ENCODE measurements at regions not wholly inside any gene's neighbourhood (a gene's known extent, or its start where the extent isn't known, plus 50 kb on each side); places are given as distances from the start of the nearest gene placed in this dataset.

GRCh38 chr6:113777601-113778000, 79.5 kb upstream of the MARCKS start:
- no peaks in the 10 kb centered on the region for H3K27me3 ChIP-seq (ENCODE audit: insufficient read depth, low read length)
- H2AFZ ChIP-seq (ENCODE audit: low read depth, low read length, poor library complexity, severe bottlenecking), result no peak overlapping the region
- TF ChIP-seq POLR2A (IDR thresholded peaks at IDR 0.05; ENCODE audit: borderline replicate concordance, extremely low read depth, insufficient read depth, insufficient read length) (no peak), CEBPB (IDR thresholded peaks at IDR 0.05; ENCODE audit: low read depth) (no peak), FOSL1 (IDR thresholded peaks at IDR 0.05; ENCODE audit: low read depth) (no peak), RAD21 (IDR thresholded peaks at IDR 0.05; ENCODE audit: low read depth) (no peak), CBX3 (IDR thresholded peaks at IDR 0.05; ENCODE audit: low read depth) (no peak), TCF7L2 (IDR thresholded peaks at IDR 0.05; ENCODE audit: borderline replicate concordance, extremely low read depth, insufficient read depth, insufficient read length) (no peak), SP1 (IDR thresholded peaks at IDR 0.05; ENCODE audit: low read depth) (no peak)
- no peak overlapping the region for H3K4me2 ChIP-seq (ENCODE audit: low read length)
- H3K27ac ChIP-seq (ENCODE audit: low read depth, low read length), result no peak overlapping the region
- no peak overlapping the region for H3K4me3 ChIP-seq (replicated peaks in 1 of 2; ENCODE audit: low read depth in 1 of 2, low read length in 2 of 2)
- H3K79me2 ChIP-seq (ENCODE audit: insufficient read depth, low read length), result no peaks in the 10 kb centered on the region
- H3K9me3 ChIP-seq (ENCODE audit: control insufficient read depth in 1 of 2, insufficient read depth in 1 of 2, low read depth in 1 of 2, low read length in 2 of 2), result no peaks in the 10 kb centered on the region
- no peaks in the 10 kb centered on the region for H3K9me2 ChIP-seq (ENCODE audit: insufficient read depth)
- ChIA-PET POLR2A (no interaction called here), CTCF (no interaction called here), RAD21 (ENCODE audit: low non-redundant PET in 1 of 2, low total read pairs in 2 of 2, uncharacterized antibody in 2 of 2, unreplicated experiment in 2 of 2) (no interaction called here)
- no peak overlapping the region for H3K9ac ChIP-seq (ENCODE audit: low read length)
- ATAC-seq (no peak), DNase-seq (ENCODE audit: low read depth, low spot score) (no peak)
- no peaks in the 10 kb centered on the region for H4K20me1 ChIP-seq (ENCODE audit: insufficient read depth)
- H3K4me1 ChIP-seq (ENCODE audit: control insufficient read depth in 1 of 2, insufficient read depth in 2 of 2, low read length in 2 of 2), result peaks cover 0 to 3% of the 10 kb centered on the region in 2 experiments; a peak in 1 of 4 replicates
- intact Hi-C loops (cut with micrococcal nuclease), result no loop called here
- BruUV-seq (replicated peaks), result no TSS peak
- H3K36me3 ChIP-seq (ENCODE audit: control insufficient read depth in 1 of 2, insufficient read depth in 2 of 2, low read length in 2 of 2), result no peaks in the 10 kb centered on the region

DNA sequence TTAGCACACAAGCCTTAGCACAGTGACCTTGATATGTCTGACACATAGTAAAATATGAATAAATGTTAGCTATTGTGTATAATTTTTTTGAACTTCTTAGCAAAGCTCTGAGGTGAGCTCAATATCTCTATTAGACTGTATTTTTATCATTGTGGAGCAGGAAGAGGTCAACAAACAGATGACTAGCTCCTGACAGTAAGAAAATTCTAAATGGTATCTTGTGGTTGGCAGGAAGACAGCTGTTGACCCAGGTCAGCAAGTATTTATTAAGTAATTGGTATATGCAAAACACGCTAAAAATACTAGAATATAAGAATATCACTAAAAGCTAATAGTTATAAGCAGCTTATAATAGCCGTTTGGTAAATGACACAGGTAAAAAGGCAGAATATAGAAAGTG, 77.5 kb upstream of the MARCKS start:
- Histone ChIP-seq H3K9me2 (ENCODE audit: insufficient read depth) (no peaks in the 10 kb centered on the region), H3K4me3 (replicated peaks in 1 of 2; ENCODE audit: low read depth in 1 of 2, low read length in 2 of 2) (no peak overlapping the region), H3K27ac (ENCODE audit: low read depth, low read length) (no peak overlapping the region), H3K9ac (ENCODE audit: low read length) (no peak overlapping the region), H2AFZ (ENCODE audit: low read depth, low read length, poor library complexity, severe bottlenecking) (no peak overlapping the region), H4K20me1 (ENCODE audit: insufficient read depth) (no peaks in the 10 kb centered on the region), H3K27me3 (ENCODE audit: insufficient read depth, low read length) (no peaks in the 10 kb centered on the region), H3K79me2 (ENCODE audit: insufficient read depth, low read length) (no peaks in the 10 kb centered on the region), H3K9me3 (ENCODE audit: control insufficient read depth in 1 of 2, insufficient read depth in 1 of 2, low read depth in 1 of 2, low read length in 2 of 2) (no peaks in the 10 kb centered on the region), H3K36me3 (ENCODE audit: control insufficient read depth in 1 of 2, insufficient read depth in 2 of 2, low read length in 2 of 2) (no peaks in the 10 kb centered on the region), H3K4me1 (ENCODE audit: control insufficient read depth in 1 of 2, insufficient read depth in 2 of 2, low read length in 2 of 2) (no peaks in the 10 kb centered on the region), H3K4me2 (ENCODE audit: low read length) (no peak overlapping the region)
- POLR2A ChIA-PET, result no interaction called here
- ATAC-seq, result no peak
- intact Hi-C loops (cut with micrococcal nuclease), result no loop called here
- RAD21 ChIA-PET (ENCODE audit: low non-redundant PET in 1 of 2, low total read pairs in 2 of 2, uncharacterized antibody in 2 of 2, unreplicated experiment in 2 of 2), result no interaction called here
- DNase-seq (ENCODE audit: low read depth, low spot score), result no peak
- BruUV-seq (replicated peaks), result no TSS peak
- TF ChIP-seq POLR2A (IDR thresholded peaks at IDR 0.05; ENCODE audit: borderline replicate concordance, extremely low read depth, insufficient read depth, insufficient read length), result no peak
- no peak for TF ChIP-seq ELF1 (IDR thresholded peaks at IDR 0.05; ENCODE audit: borderline replicate concordance, low read depth)
- no peak for TF ChIP-seq ZNF274 (IDR thresholded peaks at IDR 0.05; ENCODE audit: low read depth, low read length)
- TF ChIP-seq, protein P1, sequence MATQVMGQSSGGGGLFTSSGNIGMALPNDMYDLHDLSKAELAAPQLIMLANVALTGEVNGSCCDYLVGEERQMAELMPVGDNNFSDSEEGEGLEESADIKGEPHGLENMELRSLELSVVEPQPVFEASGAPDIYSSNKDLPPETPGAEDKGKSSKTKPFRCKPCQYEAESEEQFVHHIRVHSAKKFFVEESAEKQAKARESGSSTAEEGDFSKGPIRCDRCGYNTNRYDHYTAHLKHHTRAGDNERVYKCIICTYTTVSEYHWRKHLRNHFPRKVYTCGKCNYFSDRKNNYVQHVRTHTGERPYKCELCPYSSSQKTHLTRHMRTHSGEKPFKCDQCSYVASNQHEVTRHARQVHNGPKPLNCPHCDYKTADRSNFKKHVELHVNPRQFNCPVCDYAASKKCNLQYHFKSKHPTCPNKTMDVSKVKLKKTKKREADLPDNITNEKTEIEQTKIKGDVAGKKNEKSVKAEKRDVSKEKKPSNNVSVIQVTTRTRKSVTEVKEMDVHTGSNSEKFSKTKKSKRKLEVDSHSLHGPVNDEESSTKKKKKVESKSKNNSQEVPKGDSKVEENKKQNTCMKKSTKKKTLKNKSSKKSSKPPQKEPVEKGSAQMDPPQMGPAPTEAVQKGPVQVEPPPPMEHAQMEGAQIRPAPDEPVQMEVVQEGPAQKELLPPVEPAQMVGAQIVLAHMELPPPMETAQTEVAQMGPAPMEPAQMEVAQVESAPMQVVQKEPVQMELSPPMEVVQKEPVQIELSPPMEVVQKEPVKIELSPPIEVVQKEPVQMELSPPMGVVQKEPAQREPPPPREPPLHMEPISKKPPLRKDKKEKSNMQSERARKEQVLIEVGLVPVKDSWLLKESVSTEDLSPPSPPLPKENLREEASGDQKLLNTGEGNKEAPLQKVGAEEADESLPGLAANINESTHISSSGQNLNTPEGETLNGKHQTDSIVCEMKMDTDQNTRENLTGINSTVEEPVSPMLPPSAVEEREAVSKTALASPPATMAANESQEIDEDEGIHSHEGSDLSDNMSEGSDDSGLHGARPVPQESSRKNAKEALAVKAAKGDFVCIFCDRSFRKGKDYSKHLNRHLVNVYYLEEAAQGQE (IDR thresholded peaks at IDR 0.05; ENCODE audit: low read depth), result no peak
- TF ChIP-seq EZH2 (IDR thresholded peaks at IDR 0.05), result no peak
- TF ChIP-seq TCF7L2 (IDR thresholded peaks at IDR 0.05; ENCODE audit: borderline replicate concordance, extremely low read depth, insufficient read depth, insufficient read length), result no peak
- no peak for TF ChIP-seq ZFX (IDR thresholded peaks at IDR 0.05)
- TF ChIP-seq, protein P2, sequence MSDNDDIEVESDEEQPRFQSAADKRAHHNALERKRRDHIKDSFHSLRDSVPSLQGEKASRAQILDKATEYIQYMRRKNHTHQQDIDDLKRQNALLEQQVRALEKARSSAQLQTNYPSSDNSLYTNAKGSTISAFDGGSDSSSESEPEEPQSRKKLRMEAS (IDR thresholded peaks at IDR 0.05), result no peak
- no peak for TF ChIP-seq EGR1 (IDR thresholded peaks at IDR 0.05; ENCODE audit: low read depth)
- TF ChIP-seq, protein P3, sequence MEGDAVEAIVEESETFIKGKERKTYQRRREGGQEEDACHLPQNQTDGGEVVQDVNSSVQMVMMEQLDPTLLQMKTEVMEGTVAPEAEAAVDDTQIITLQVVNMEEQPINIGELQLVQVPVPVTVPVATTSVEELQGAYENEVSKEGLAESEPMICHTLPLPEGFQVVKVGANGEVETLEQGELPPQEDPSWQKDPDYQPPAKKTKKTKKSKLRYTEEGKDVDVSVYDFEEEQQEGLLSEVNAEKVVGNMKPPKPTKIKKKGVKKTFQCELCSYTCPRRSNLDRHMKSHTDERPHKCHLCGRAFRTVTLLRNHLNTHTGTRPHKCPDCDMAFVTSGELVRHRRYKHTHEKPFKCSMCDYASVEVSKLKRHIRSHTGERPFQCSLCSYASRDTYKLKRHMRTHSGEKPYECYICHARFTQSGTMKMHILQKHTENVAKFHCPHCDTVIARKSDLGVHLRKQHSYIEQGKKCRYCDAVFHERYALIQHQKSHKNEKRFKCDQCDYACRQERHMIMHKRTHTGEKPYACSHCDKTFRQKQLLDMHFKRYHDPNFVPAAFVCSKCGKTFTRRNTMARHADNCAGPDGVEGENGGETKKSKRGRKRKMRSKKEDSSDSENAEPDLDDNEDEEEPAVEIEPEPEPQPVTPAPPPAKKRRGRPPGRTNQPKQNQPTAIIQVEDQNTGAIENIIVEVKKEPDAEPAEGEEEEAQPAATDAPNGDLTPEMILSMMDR (IDR thresholded peaks at IDR 0.05 in 2 of 3, conservative IDR thresholded peaks at IDR 0.05 in 1 of 3; ENCODE audit: borderline replicate concordance in 1 of 3, insufficient read depth in 1 of 3, low read depth in 2 of 3, low read length in 2 of 3), result no peak
- TF ChIP-seq POLR2AphosphoS5 (IDR thresholded peaks at IDR 0.05; ENCODE audit: low read depth, low read length), result no peak
- no peak for TF ChIP-seq SIN3A (IDR thresholded peaks at IDR 0.05; ENCODE audit: low read depth)
- CTCF ChIA-PET, result no interaction called here
